T-helper 2 cell treated with Interferon-gamma antibody and Interleukin-4, amounts not matched to agents 5 μg/mL and 100 μg/mL, for 36 hours (primary cell): ENCODE measurements at regions not wholly inside any gene's neighbourhood (a gene's known extent, or its start where the extent isn't known, plus 50 kb on each side); places are given as distances from the start of the nearest gene placed in this dataset.

ENCODE experiments used
- DNase-seq: peaks from one replicate; pipeline ENCODE4 v3.0.0; 2021; ENCODE audit warnings: low spot score
- H3K27ac Mint-ChIP-seq: one replicate; pipeline ENCODE4 v1.8.0; 2021; ENCODE audit warnings: mild to moderate bottlenecking, mixed read lengths
- H3K27me3 Mint-ChIP-seq: one replicate; pipeline ENCODE4 v1.8.0; 2021; ENCODE audit warnings: low read depth, mixed read lengths
- H3K36me3 Mint-ChIP-seq: one replicate; pipeline ENCODE4 v1.8.0; 2021; ENCODE audit warnings: low read depth, mixed read lengths
- H3K4me1 Mint-ChIP-seq: one replicate; pipeline ENCODE4 v1.8.0; 2021; ENCODE audit warnings: low read depth, mixed read lengths
- H3K4me3 Mint-ChIP-seq: one replicate; pipeline ENCODE4 v1.8.0; 2022; ENCODE audit warnings: mild to moderate bottlenecking, moderate library complexity, mixed read lengths
- H3K9me3 Mint-ChIP-seq: one replicate; pipeline ENCODE4 v1.8.0; 2021; ENCODE audit warnings: mixed read lengths

DNA sequence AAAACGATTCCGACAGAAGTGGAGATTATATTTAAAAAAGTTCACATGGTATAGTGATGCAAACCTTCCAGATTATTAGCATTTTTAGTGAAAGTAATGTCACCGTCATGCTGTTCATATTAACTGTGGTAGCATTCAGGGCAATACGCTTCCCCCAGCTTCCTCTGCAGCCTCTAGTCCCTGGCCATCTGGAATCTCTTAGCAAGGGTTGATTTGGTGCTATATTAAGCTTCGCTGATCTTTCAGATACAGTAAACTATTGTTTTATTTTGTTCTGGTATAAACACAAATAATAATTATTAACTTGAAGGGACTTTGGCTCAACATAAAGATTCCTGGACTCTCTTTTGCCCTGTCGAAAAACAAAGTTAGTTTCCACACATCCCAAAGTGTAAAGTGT lies 1080.5 kb upstream of the TENM3 start:
- Mint-ChIP-seq H3K9me3 (no peaks in the 10 kb centered on the region), H3K27ac (no peak overlapping the region), H3K27me3 (no peaks in the 10 kb centered on the region), H3K4me3 (no peak overlapping the region), H3K4me1 (no peaks in the 10 kb centered on the region), H3K36me3 (no peaks in the 10 kb centered on the region)
- no peak for DNase-seq

DNA sequence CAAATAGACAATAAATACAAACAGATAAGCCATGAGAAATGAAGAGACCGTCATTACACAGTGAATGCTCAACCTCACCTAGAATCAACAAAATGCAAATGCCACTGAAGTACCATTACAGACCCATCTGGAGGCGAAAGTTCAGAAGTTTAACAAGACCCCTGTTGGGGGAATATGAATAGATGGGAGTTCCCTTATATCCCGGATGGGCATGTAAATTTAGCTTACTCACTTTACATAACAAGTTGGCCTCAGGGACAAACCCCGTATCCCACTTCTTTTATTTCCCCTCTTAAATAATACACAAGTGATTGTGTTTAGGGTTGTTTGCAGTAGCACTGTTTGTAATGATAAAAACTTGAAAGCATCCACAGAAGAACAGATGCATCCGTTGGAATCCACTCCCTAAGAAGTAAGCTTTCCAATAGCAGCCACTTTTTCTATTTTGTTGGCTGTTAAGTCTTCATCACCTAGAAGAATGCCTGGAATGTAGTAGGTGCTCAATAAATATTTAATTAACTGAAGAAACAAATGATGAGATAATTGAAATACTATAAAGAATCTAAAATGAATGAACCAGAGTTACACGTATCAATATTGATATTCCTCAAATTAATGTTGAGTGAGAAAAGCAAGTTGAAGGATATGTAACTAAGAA lies 1076.3 kb upstream of the TENM3 start:
- no peak overlapping the region for H3K27ac Mint-ChIP-seq
- no peaks in the 10 kb centered on the region for H3K4me1 Mint-ChIP-seq
- no peaks in the 10 kb centered on the region for H3K36me3 Mint-ChIP-seq
- H3K9me3 Mint-ChIP-seq: no peaks in the 10 kb centered on the region
- no peak for DNase-seq
- H3K4me3 Mint-ChIP-seq: no peak overlapping the region
- no peaks in the 10 kb centered on the region for H3K27me3 Mint-ChIP-seq

DNA sequence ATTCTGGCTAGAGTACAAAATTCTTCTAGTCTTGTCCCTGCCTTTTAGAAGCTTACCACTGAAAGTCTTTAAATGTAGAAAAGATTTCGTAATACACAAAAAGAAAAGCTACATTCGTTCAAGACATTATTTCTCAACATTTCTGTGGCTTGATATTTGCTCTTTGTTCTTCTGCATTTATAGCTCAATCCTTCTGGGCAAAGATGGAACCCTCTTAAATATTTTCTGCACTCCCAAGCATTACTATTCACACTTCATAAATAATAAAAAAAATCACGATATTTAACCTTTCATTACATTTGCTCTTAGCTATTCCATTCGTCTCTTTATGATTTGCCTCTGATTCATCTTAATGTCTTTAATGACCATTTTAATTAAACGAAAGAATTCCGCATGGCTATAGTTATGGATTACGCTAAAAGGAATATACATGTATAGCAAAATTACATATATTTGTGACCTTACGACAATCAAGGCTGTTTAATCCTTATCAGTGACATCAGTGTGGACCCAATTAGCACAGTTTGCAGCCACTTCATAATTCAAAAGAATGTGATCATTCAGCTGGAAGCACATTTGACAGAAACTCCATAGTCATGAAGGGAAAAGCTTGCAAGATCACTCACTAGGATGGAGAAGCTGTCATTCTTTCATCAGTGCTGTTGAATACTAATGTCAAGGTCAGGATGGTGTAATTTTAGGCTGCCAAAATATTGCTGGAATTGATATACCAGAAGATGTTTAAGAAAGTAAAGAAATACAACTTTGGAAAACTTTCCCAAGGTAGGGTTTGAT lies 1075.0 kb upstream of the TENM3 start:
- Mint-ChIP-seq H3K9me3 (no peaks in the 10 kb centered on the region), H3K27me3 (no peaks in the 10 kb centered on the region), H3K4me1 (no peaks in the 10 kb centered on the region), H3K27ac (no peak overlapping the region), H3K4me3 (no peak overlapping the region), H3K36me3 (no peaks in the 10 kb centered on the region)
- DNase-seq: no peak

DNA sequence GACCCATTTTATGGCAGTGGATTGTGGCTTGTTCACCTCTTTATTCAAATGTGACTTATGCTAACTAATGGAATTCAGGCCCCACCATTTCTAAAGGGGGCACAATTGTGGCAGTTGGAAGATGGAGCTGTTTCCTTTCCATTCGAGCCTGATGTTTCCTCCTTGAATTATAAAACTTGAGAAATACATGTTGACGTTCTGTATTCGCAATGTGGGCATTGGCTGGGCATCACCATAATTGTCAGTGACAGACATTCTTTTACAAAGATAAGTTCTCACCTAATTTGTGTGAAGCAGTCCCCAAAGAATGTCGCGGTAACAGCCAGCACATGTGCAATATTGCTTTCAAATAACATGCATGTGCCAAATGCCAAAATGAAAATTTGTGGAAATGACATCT lies 1070.2 kb upstream of the TENM3 start:
- H3K9me3 Mint-ChIP-seq: no peaks in the 10 kb centered on the region
- H3K4me3 Mint-ChIP-seq: no peak overlapping the region
- H3K36me3 Mint-ChIP-seq: no peaks in the 10 kb centered on the region
- H3K27ac Mint-ChIP-seq: no peak overlapping the region
- no peaks in the 10 kb centered on the region for H3K27me3 Mint-ChIP-seq
- H3K4me1 Mint-ChIP-seq: no peaks in the 10 kb centered on the region
- DNase-seq: no peak

DNA sequence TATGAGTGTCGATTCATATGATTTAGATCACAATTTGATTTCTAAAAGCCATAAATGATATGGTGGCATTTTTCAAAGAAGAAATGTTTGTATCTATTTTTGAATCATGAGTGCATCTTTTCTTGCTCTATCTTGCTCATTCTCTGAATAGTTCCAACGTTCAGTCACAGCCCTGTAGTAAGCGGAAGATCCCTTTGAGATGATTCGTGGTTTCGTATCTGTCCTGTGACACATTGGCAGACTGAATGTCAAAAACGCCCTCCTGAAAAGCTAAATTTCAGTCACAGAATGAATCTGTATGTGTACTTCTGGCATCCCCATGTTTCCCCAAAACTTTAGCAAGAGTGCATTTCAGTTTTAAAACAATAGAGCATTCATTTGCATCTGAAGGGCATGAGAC lies 1066.9 kb upstream of the TENM3 start:
- Mint-ChIP-seq H3K27ac (no peak overlapping the region), H3K9me3 (no peaks in the 10 kb centered on the region), H3K27me3 (no peaks in the 10 kb centered on the region), H3K36me3 (no peaks in the 10 kb centered on the region), H3K4me1 (no peaks in the 10 kb centered on the region), H3K4me3 (no peak overlapping the region)
- no peak for DNase-seq

DNA sequence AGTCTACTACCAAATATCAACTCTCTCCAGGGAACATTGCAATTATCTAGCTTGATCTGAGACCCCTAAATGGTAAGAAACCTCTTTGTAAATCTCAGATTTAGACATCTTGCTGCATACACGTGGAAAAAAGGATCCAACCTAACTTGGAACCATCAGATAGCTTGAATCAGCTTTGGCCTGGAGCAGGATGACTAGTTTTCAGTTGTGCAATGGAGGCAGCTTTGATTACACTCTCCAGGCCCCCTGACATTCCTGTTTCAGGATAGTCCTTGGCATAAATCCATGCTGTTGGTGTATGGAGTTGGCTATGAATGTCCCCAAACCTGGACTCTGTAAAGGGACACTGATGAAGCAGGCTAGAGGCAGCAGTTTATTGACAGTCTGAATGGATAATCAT lies 1061.9 kb upstream of the TENM3 start:
- Mint-ChIP-seq H3K4me1 (no peaks in the 10 kb centered on the region), H3K27ac (no peak overlapping the region), H3K36me3 (no peaks in the 10 kb centered on the region), H3K9me3 (peaks cover 6% of the 10 kb centered on the region), H3K4me3 (no peak overlapping the region), H3K27me3 (no peaks in the 10 kb centered on the region)
- no peak for DNase-seq

DNA sequence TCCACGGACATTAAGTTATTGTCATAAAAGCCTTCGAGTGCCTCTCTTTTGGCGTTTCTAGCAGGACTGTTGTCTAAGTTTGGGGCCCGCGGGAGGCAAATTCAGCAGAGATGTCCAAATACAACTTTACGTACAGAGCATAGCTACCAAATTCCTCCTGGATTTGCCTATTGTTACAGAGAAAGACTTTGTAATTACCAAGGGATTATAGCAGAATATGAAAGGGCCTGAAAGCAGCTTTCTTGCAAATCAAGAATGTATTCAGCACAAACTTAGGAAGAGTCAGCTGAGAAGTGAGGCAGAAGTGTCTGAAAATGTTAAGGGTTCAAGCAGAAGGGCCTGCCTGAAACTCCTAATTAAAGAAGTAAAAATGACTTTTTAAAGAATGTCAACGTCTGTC lies 1053.5 kb upstream of the TENM3 start:
- H3K4me1 Mint-ChIP-seq: no peaks in the 10 kb centered on the region
- H3K27ac Mint-ChIP-seq: no peak overlapping the region
- no peak for DNase-seq
- H3K27me3 Mint-ChIP-seq: no peaks in the 10 kb centered on the region
- H3K4me3 Mint-ChIP-seq: no peak overlapping the region
- no peaks in the 10 kb centered on the region for H3K9me3 Mint-ChIP-seq
- no peaks in the 10 kb centered on the region for H3K36me3 Mint-ChIP-seq

DNA sequence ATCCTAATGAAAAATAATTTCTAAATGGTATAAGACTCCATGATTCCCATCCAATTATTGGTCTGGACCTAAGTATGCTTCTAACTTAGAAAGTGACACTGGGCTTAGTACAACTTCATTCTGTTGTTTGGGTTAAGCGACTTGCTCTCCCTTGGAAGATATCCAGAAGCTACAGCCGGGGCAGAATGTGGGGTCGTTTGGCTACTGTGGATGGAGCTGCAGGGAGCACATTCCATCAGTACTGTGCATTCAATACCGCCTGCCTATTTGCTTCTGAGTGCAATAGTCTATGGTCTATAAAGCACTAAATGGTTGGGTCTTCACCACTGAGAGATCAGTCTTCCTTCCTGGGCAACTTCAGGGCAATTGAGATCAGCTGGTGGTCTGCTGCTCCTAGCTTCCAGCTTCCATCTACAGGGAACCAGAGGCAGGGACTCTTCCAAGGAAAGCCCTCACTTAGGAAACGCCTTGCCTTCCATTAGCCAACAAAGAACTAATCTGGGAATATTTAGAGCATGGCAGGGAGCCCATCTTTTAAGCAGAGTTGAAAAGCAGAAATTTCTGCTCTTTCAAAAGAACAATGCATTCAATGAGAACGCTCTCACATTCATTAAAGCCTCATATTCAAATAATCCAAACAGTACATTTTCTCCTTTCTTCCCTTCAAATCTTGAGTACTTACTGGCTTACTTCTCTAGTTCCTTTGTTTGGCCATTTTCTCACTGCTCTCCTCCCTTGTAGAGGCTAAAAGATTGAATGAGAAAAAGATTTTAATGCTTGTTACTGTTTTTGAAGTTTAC lies 1049.9 kb upstream of the TENM3 start:
- H3K27ac Mint-ChIP-seq: no peak overlapping the region
- no peaks in the 10 kb centered on the region for H3K27me3 Mint-ChIP-seq
- no peak for DNase-seq
- no peaks in the 10 kb centered on the region for H3K36me3 Mint-ChIP-seq
- no peak overlapping the region for H3K4me3 Mint-ChIP-seq
- H3K4me1 Mint-ChIP-seq: no peaks in the 10 kb centered on the region
- H3K9me3 Mint-ChIP-seq: no peaks in the 10 kb centered on the region

DNA sequence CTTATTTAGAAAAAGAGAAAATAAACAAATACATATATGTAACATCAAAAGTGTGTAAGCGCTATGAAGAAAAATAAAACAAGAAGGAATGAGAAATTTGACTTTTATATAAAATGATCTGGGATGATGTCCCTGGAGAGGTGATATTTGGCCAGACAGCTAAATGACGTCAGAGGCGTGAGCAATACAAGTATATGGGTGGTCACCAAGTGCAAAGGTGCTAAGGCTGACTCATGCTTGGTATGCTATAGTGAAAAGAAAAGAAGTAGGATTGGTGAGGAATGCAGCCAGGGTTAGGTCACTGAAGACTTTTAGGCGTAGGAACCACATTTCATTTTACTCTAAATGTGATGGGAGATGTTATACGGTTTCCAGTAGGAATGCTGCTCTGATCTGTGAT lies 1049.1 kb upstream of the TENM3 start:
- H3K9me3 Mint-ChIP-seq: no peaks in the 10 kb centered on the region
- H3K27me3 Mint-ChIP-seq: no peaks in the 10 kb centered on the region

DNA sequence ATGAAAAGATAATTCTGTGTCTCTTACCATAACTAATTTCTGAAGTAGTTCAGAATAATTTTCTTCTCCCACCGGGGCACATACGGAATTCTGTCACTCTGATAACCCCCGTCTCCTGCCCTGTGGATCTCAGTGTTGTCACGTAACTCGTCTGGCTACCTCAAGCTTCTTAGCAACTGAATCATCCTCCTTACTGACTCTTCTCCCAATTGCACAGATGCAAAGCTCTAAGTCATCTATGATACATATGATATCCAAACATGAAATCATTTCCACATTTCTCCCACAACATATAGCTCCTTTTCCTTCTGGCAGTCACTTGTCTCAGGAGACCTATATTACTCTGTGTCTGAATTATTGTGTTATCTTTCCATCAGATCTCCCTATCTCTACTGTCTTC lies 1043.1 kb upstream of the TENM3 start:
- no peaks in the 10 kb centered on the region for H3K27me3 Mint-ChIP-seq
- DNase-seq: no peak
- H3K4me1 Mint-ChIP-seq: no peaks in the 10 kb centered on the region
- no peak overlapping the region for H3K27ac Mint-ChIP-seq
- H3K36me3 Mint-ChIP-seq: no peaks in the 10 kb centered on the region
- H3K4me3 Mint-ChIP-seq: no peak overlapping the region
- no peaks in the 10 kb centered on the region for H3K9me3 Mint-ChIP-seq

More for the DNA sequence above, 1049.1 kb upstream of the TENM3 start:
- DNase-seq: no peak
- no peak overlapping the region for H3K27ac Mint-ChIP-seq
- H3K36me3 Mint-ChIP-seq: no peaks in the 10 kb centered on the region
- H3K4me1 Mint-ChIP-seq: no peaks in the 10 kb centered on the region
- H3K4me3 Mint-ChIP-seq: no peak overlapping the region

DNA sequence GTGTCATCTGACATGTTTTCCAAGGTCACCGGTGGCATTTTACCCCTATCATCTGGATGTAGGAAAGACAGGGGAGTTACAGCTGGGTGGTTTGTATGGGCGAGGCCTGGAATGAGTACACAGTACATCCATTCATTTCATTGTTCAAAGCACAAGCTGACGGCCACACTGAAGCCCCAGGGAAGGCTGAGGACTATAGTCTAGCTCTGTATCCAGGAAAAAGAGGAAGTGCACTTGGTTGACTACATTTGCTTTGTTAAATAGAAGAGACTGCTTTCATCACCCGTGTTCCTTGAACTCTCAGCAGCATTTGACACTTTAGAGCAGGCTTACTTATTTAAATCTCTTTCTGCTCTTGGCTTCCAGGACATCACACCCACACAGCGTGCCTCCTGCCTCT lies 1041.0 kb upstream of the TENM3 start:
- DNase-seq: no peak
- no peaks in the 10 kb centered on the region for H3K36me3 Mint-ChIP-seq

DNA sequence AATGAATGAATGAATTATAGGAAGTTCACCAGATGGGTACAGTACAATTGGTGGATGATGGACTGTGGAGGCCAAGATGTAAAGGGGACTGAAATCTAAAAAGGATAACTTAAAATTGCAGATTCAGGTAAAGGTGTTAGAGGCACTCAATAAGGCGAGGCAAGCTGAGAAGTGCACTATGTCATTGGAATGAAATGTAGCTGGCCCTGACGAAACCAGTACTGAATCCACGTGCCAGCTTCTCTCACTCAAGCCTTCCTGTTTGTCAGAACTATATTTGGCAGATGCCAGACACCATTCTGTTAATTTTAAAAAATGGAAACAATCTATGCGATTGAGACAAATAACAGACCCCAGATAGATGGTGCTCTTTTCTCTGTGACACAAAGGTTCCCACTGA lies 1039.1 kb upstream of the TENM3 start:
- Mint-ChIP-seq H3K27ac (no peak overlapping the region), H3K4me1 (no peaks in the 10 kb centered on the region), H3K27me3 (no peaks in the 10 kb centered on the region), H3K9me3 (no peaks in the 10 kb centered on the region), H3K4me3 (no peak overlapping the region), H3K36me3 (no peaks in the 10 kb centered on the region)
- no peak for DNase-seq

More for the DNA sequence above, 1041.0 kb upstream of the TENM3 start:
- Mint-ChIP-seq H3K27me3 (no peaks in the 10 kb centered on the region), H3K9me3 (no peaks in the 10 kb centered on the region), H3K4me3 (no peak overlapping the region), H3K4me1 (no peaks in the 10 kb centered on the region), H3K27ac (no peak overlapping the region)

DNA sequence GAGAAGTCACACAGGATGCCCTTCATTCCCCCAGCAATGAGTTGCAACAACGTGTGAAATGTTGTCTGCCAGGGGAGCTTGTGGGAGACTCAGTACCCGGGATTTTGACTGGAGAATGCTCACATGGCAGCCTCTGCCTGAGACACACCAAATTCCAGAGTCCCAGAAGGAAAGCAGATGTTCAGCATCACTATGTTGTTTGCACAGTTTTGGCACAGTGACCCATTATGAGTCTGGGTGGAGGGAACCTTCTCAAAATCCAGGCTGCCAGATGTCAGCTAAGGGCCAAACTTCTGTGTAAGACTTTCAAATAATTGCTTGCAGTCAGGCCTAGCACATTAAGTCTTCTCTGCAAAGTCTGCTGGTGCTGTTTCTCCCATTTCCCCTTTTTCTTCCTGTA lies 1029.7 kb upstream of the TENM3 start:
- Mint-ChIP-seq H3K4me1 (no peaks in the 10 kb centered on the region), H3K27ac (no peak overlapping the region), H3K9me3 (no peaks in the 10 kb centered on the region), H3K4me3 (no peak overlapping the region), H3K27me3 (no peaks in the 10 kb centered on the region), H3K36me3 (no peaks in the 10 kb centered on the region)
- no peak for DNase-seq

DNA sequence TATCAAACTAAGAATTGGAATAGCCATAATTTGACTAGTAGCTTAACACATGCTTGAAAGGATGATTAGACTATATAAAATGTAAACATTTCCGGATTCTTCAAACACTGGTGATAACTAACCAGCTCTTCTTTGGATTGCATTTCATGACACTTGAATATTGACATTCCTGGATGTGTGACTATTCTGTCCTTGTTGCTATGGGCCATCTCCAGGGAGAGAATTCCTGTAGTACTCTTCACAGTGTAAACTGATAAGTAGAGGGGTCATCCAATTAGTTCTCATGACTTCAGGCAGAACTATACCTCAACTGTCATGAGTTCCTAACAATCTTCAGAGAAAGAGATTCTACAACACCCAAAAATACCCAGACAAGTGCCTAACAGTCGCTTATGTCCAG lies 1026.7 kb upstream of the TENM3 start:
- no peak overlapping the region for H3K27ac Mint-ChIP-seq
- H3K4me3 Mint-ChIP-seq: no peak overlapping the region
- H3K36me3 Mint-ChIP-seq: no peaks in the 10 kb centered on the region
- H3K9me3 Mint-ChIP-seq: no peaks in the 10 kb centered on the region
- no peak for DNase-seq
- H3K27me3 Mint-ChIP-seq: no peaks in the 10 kb centered on the region
- H3K4me1 Mint-ChIP-seq: no peaks in the 10 kb centered on the region
